Adrenal gland (tissue), 5 donors: ENCODE measurements at regions not wholly inside any gene's neighbourhood (a gene's known extent, or its start where the extent isn't known, plus 50 kb on each side); places are given as distances from the start of the nearest gene placed in this dataset.

Experiments used
- POLR2A ChIP-seq, 2 donors: fragments of 450-650 bp; IDR thresholded peaks; one replicate each; pipeline ENCODE4 v1.6.1; 2017; ENCODE audit warnings: antibody characterized with exemption in 2 of 2, mild to moderate bottlenecking in 2 of 2, moderate library complexity in 1 of 2
- TF ChIP-seq, protein P1 (sequence below), 6 experiments: fragments of 450-650 bp in 4 of 6; fragments of 200-600 bp in 2 of 6; sonication (generic) in 1 of 6; IDR thresholded peaks; 1 replicate in 5 of 6; 2 replicates in 1 of 6; pipeline versions ENCODE4 v1.5.1 to v1.8.0; 2016 to 2021; ENCODE audit warnings: antibody characterized with exemption in 6 of 6, mild to moderate bottlenecking in 2 of 6, moderate library complexity in 1 of 6
- donor health status: DM: no; HTN: no; CAD: no.

DNA sequence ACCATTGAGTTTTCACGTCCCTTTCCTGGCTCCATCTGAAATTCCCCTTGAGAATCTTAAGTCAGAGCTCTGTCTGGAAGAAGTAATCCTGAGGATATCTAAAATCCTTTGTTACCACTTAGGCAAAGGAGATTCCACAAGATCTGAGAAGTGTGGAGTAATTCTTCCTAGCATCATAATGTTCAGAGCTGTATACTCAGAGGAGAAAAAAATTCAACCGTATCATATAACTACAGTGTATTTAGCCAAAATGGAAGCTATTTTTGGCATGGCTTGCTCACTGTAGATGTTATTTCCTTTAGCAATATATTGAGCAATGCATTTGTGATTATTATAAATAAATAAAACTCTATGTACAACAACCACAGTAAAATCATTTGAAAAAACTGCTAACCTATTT is 1858.4 kb downstream of the EFNA5 start:
- TF ChIP-seq, protein P1, sequence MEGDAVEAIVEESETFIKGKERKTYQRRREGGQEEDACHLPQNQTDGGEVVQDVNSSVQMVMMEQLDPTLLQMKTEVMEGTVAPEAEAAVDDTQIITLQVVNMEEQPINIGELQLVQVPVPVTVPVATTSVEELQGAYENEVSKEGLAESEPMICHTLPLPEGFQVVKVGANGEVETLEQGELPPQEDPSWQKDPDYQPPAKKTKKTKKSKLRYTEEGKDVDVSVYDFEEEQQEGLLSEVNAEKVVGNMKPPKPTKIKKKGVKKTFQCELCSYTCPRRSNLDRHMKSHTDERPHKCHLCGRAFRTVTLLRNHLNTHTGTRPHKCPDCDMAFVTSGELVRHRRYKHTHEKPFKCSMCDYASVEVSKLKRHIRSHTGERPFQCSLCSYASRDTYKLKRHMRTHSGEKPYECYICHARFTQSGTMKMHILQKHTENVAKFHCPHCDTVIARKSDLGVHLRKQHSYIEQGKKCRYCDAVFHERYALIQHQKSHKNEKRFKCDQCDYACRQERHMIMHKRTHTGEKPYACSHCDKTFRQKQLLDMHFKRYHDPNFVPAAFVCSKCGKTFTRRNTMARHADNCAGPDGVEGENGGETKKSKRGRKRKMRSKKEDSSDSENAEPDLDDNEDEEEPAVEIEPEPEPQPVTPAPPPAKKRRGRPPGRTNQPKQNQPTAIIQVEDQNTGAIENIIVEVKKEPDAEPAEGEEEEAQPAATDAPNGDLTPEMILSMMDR (IDR thresholded peaks at IDR 0.05), result no peak
- no peak for TF ChIP-seq POLR2A (IDR thresholded peaks at IDR 0.05)
